Right lobe of liver (tissue), 6 donors: ENCODE measurements at regions not wholly inside any gene's neighbourhood (a gene's known extent, or its start where the extent isn't known, plus 50 kb on each side); places are given as distances from the start of the nearest gene placed in this dataset.

Source experiments
- ATAC-seq, 4 donors: fragments of 200-7000 bp; cut with Tn5 transposase; one replicate each; pipeline ENCODE4 v1.9.1; 2020; ENCODE audit warnings: mild to moderate bottlenecking in 4 of 4, moderate library complexity in 4 of 4
- DNase-seq, 3 donors: peaks; one replicate each; pipeline ENCODE4 v3.0.0-alpha.2; 2020
- H3K27ac ChIP-seq, 3 donors: fragments of 200-600 bp; one replicate each; pipeline ENCODE4 v1.8.0; 2022
- H3K27me3 ChIP-seq, 2 donors: fragments of 200-600 bp; one replicate each; pipeline ENCODE4 v1.8.0; 2022
- H3K36me3 ChIP-seq, 4 donors: fragments of 200-600 bp; sonication (generic) in 1 of 4; one replicate each; pipeline versions ENCODE4 v1.5.1 to v1.8.0; 2017 to 2022; ENCODE audit warnings: control low read depth in 1 of 4
- H3K4me1 ChIP-seq, 4 donors: fragments of 200-600 bp; sonication (generic) in 1 of 4; one replicate each; pipeline versions ENCODE4 v1.5.1 to v1.8.0; 2017 to 2022; ENCODE audit warnings: control low read depth in 1 of 4
- H3K4me3 ChIP-seq, 3 donors: fragments of 200-600 bp; one replicate each; pipeline ENCODE4 v1.8.0; 2022
- H3K9me3 ChIP-seq, 4 donors: fragments of 200-600 bp; sonication (generic) in 1 of 4; one replicate each; pipeline versions ENCODE4 v1.5.1 to v1.8.0; 2017 to 2022; ENCODE audit warnings: control low read depth in 1 of 4
- POLR2A ChIP-seq: fragments of 450-650 bp; IDR thresholded peaks from one replicate; pipeline ENCODE4 v1.6.1; 2017; ENCODE audit warnings: antibody characterized with exemption, mild to moderate bottlenecking
- WGBS: methylation state at CpG from one replicate; pipeline ENCODE4 v1.1.6; 2018; ENCODE audit warnings: low coverage, low lambda C conversion rate; ENCODE audit not compliant: insufficient coverage; ENCODE audit errors: missing lambda C conversion rate; 5-methylcytosine and 5-hydroxymethylcytosine counted together
- intact Hi-C, 2 donors: fragments of 100-400 bp; cut with DNase I; formaldehyde crosslinking; loops; one replicate each; pipeline versions ENCODE4 v1.11.2 to v1.14.1; 2022
- TF ChIP-seq, protein P1 (sequence below), 4 donors: fragments of 200-600 bp in 3 of 4; fragments of 450-650 bp in 1 of 4; IDR thresholded peaks; one replicate each; pipeline versions ENCODE4 v1.5.1 to v1.8.0; 2016 to 2022; ENCODE audit warnings: antibody characterized with exemption in 4 of 4, mild to moderate bottlenecking in 2 of 4
- donor health status: DM: no; HTN: yes; CAD: no.
- donor health status: DM: no; HTN: no; CAD: no.
- donor health status: DM: no; HTN: no; CAD: no.
- donor health status: DM: no; HTN: yes; CAD: no.
- donor health status: DM: no; HTN: yes; CAD: no.

DNA sequence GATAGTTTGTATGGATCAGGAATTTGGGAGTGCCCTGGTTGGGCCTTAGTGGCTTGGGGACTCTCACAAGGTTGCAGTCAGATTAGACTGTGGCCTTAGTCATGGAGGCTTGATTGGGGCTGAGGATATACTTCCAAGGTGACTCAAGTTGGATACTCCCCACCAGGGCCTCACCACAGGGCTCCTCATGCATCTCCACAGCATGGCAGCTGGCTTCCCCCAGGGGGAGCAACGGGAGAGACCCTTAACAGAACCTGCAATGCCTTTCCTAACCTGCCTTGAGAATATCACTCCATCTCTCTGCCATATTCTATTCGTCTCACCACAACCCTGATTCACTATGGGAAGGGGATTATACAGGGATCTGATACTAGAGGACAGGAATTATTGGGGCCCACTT, 161.9 kb downstream of the RELL1 start:
- Histone ChIP-seq H3K36me3 (no peaks in the 10 kb centered on the region), H3K4me1 (peaks cover 0 to 14% (median 4%) of the 10 kb centered on the region in 4 donors), H3K4me3 (no peak overlapping the region), H3K9me3 (no peaks in the 10 kb centered on the region), H3K27me3 (no peaks in the 10 kb centered on the region), H3K27ac (no peak overlapping the region)
- no peak for DNase-seq
- no peak for ATAC-seq
- intact Hi-C loops = no loop called here
- 74% methylated on average over 2 of the region's 2 CpGs for WGBS
- TF ChIP-seq POLR2A = no peak
- TF ChIP-seq, protein P1, sequence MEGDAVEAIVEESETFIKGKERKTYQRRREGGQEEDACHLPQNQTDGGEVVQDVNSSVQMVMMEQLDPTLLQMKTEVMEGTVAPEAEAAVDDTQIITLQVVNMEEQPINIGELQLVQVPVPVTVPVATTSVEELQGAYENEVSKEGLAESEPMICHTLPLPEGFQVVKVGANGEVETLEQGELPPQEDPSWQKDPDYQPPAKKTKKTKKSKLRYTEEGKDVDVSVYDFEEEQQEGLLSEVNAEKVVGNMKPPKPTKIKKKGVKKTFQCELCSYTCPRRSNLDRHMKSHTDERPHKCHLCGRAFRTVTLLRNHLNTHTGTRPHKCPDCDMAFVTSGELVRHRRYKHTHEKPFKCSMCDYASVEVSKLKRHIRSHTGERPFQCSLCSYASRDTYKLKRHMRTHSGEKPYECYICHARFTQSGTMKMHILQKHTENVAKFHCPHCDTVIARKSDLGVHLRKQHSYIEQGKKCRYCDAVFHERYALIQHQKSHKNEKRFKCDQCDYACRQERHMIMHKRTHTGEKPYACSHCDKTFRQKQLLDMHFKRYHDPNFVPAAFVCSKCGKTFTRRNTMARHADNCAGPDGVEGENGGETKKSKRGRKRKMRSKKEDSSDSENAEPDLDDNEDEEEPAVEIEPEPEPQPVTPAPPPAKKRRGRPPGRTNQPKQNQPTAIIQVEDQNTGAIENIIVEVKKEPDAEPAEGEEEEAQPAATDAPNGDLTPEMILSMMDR (IDR thresholded peaks at IDR 0.05) = no peak

GRCh38 chr4:37522996-37523395, 163.2 kb downstream of the RELL1 start:
- H3K4me1 ChIP-seq = peaks cover 0 to 4% (median 3%) of the 10 kb centered on the region in 4 donors
- intact Hi-C loops = no loop called here
- no peak for DNase-seq
- TF ChIP-seq, protein P1 (IDR thresholded peaks at IDR 0.05) = no peak
- no peak for TF ChIP-seq POLR2A
- H3K4me3 ChIP-seq = no peak overlapping the region
- no peak for ATAC-seq
- 0% methylated on average over 1 of the region's 1 CpG for WGBS
- H3K36me3 ChIP-seq = no peaks in the 10 kb centered on the region
- H3K27ac ChIP-seq = no peak overlapping the region
- H3K9me3 ChIP-seq = no peaks in the 10 kb centered on the region
- no peaks in the 10 kb centered on the region for H3K27me3 ChIP-seq

- Histone ChIP-seq H3K27ac (no peak overlapping the region), H3K4me1 (no peaks in the 10 kb centered on the region), H3K9me3 (no peaks in the 10 kb centered on the region), H3K36me3 (no peaks in the 10 kb centered on the region), H3K4me3 (no peak overlapping the region), H3K27me3 (no peaks in the 10 kb centered on the region)
- TF ChIP-seq POLR2A = no peak
- TF ChIP-seq, protein P1 (IDR thresholded peaks at IDR 0.05) = no peak
- intact Hi-C loops = no loop called here
- DNase-seq (no peak), ATAC-seq (peak in 1 of 4 donors; percentile 62)
- 78% methylated on average over 3 of the region's 3 CpGs for WGBS
Observed at GRCh38 chr4:37517326-37517725, 168.8 kb downstream of the RELL1 start.

GRCh38 chr4:37516057-37516775, 170.0 kb downstream of the RELL1 start:
- intact Hi-C loops = no loop called here
- Histone ChIP-seq H3K4me1 (no peaks in the 10 kb centered on the region), H3K27ac (no peak overlapping the region), H3K27me3 (no peaks in the 10 kb centered on the region), H3K4me3 (no peak overlapping the region), H3K36me3 (no peaks in the 10 kb centered on the region), H3K9me3 (no peaks in the 10 kb centered on the region)
- ATAC-seq (no peak), DNase-seq (no peak)
- TF ChIP-seq POLR2A = no peak
- 76% methylated on average over 7 of the region's 7 CpGs for WGBS

- TF ChIP-seq POLR2A = no peak
- TF ChIP-seq, protein P1 (IDR thresholded peaks at IDR 0.05) = no peak
- H3K27me3 ChIP-seq = no peaks in the 10 kb centered on the region
- no peak overlapping the region for H3K27ac ChIP-seq
- no peak overlapping the region for H3K4me3 ChIP-seq
- H3K4me1 ChIP-seq = no peaks in the 10 kb centered on the region
- DNase-seq (no peak), ATAC-seq (peak in 2 of 4 donors; percentile 18 to 29)
- H3K9me3 ChIP-seq = no peaks in the 10 kb centered on the region
- intact Hi-C loops = no loop called here
- H3K36me3 ChIP-seq = no peaks in the 10 kb centered on the region
Observed at GRCh38 chr4:37510626-37511025, 175.6 kb downstream of the RELL1 start.
